Gastroesophageal sphincter (tissue), 4 donors: ENCODE measurements at regions not wholly inside any gene's neighbourhood (a gene's known extent, or its start where the extent isn't known, plus 50 kb on each side); places are given as distances from the start of the nearest gene placed in this dataset.

Source experiments
- ATAC-seq: fragments of 150-250 bp; one replicate; pipeline ENCODE4 v1.9.1; 2016; ENCODE audit warnings: mild to moderate bottlenecking, moderate library complexity
- H3K27ac ChIP-seq, 4 donors: fragments of 200-600 bp; sonication (generic) in 3 of 4; 1 replicate in 3 of 4; 2 replicates in 1 of 4; pipeline ENCODE4 v1.5.1; 2016 to 2019
- H3K27me3 ChIP-seq: fragments of 200-600 bp; sonication (generic); one replicate; pipeline ENCODE4 v1.5.1; 2019
- H3K36me3 ChIP-seq, 2 donors: fragments of 200-600 bp; sonication (generic); one replicate each; pipeline ENCODE4 v1.5.1; 2019; ENCODE audit warnings: control low read depth in 1 of 2
- H3K4me1 ChIP-seq, 3 donors: fragments of 200-600 bp; sonication (generic); 1 replicate in 2 of 3; 2 replicates in 1 of 3; pipeline ENCODE4 v1.5.1; 2016 to 2019; ENCODE audit warnings: control low read depth in 2 of 3
- H3K4me3 ChIP-seq, 2 donors: fragments of 200-600 bp; sonication (generic); one replicate each; pipeline ENCODE4 v1.5.1; 2019; ENCODE audit warnings: mild to moderate bottlenecking in 1 of 2, moderate library complexity in 1 of 2
- H3K9me3 ChIP-seq, 3 donors: fragments of 200-600 bp; sonication (generic); one replicate each; pipeline ENCODE4 v1.5.1; 2017 to 2019; ENCODE audit warnings: control low read depth in 2 of 3
- EP300 ChIP-seq: sonication (generic); formaldehyde crosslinking; IDR thresholded peaks from one replicate; pipeline ENCODE4 v1.6.1; 2017; ENCODE audit warnings: antibody characterized with exemption, mild to moderate bottlenecking
- POLR2A ChIP-seq, 2 donors: fragments of 450-650 bp; IDR thresholded peaks; one replicate each; pipeline ENCODE4 v1.6.1; 2017; ENCODE audit warnings: antibody characterized with exemption in 2 of 2, mild to moderate bottlenecking in 2 of 2, moderate library complexity in 1 of 2
- POLR2AphosphoS5 ChIP-seq: sonication (generic); formaldehyde crosslinking; IDR thresholded peaks from one replicate; pipeline ENCODE4 v1.6.1; 2017; ENCODE audit warnings: antibody characterized with exemption
- WGBS, 2 donors: methylation state at CpG; one replicate each; pipeline ENCODE4 v1.1.5; 2018; ENCODE audit warnings: low coverage in 1 of 2; 5-methylcytosine and 5-hydroxymethylcytosine counted together
- TF ChIP-seq, protein P1 (sequence below), 4 experiments: fragments of 200-600 bp in 2 of 4; fragments of 450-650 bp in 2 of 4; sonication (generic) in 1 of 4; IDR thresholded peaks; one replicate each; pipeline ENCODE4 v1.5.1; 2017 to 2019; ENCODE audit warnings: antibody characterized with exemption in 4 of 4, mild to moderate bottlenecking in 2 of 4, moderate library complexity in 2 of 4

DNA sequence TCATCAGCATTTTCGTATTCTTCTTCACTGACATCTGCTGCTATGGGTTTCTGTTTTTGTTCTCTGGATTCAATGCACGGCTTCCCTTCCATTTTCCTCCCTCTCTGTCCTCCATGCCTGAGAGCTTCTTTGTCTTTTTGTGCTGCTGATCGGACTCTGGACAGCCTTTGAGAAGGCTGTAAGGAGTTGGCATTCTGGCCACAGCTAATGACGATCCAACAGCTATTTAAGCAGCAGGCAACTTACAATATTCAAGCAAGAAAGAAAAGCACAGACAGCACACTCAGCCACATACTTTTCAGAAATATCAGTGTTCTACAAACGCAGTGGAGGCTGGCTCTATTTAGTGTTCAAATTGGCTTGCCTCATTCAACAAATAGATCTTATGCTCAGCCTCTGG is 60.9 kb upstream of the ZC3H12C start:
- Histone ChIP-seq H3K27me3 (no peaks in the 10 kb centered on the region), H3K9me3 (no peaks in the 10 kb centered on the region), H3K27ac (no peak overlapping the region), H3K36me3 (no peaks in the 10 kb centered on the region), H3K4me3 (no peak overlapping the region), H3K4me1 (no peaks in the 10 kb centered on the region)
- no peak for ATAC-seq
- no peak for TF ChIP-seq POLR2AphosphoS5
- no peak for TF ChIP-seq EP300
- TF ChIP-seq, protein P1, sequence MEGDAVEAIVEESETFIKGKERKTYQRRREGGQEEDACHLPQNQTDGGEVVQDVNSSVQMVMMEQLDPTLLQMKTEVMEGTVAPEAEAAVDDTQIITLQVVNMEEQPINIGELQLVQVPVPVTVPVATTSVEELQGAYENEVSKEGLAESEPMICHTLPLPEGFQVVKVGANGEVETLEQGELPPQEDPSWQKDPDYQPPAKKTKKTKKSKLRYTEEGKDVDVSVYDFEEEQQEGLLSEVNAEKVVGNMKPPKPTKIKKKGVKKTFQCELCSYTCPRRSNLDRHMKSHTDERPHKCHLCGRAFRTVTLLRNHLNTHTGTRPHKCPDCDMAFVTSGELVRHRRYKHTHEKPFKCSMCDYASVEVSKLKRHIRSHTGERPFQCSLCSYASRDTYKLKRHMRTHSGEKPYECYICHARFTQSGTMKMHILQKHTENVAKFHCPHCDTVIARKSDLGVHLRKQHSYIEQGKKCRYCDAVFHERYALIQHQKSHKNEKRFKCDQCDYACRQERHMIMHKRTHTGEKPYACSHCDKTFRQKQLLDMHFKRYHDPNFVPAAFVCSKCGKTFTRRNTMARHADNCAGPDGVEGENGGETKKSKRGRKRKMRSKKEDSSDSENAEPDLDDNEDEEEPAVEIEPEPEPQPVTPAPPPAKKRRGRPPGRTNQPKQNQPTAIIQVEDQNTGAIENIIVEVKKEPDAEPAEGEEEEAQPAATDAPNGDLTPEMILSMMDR (IDR thresholded peaks at IDR 0.05): no peak
- no peak for TF ChIP-seq POLR2A (IDR thresholded peaks at IDR 0.05)
- whole genome bisulfite sequencing, 2 donors: 55 to 69% methylated on average over 2 to 5 of the region's 5 CpGs

DNA sequence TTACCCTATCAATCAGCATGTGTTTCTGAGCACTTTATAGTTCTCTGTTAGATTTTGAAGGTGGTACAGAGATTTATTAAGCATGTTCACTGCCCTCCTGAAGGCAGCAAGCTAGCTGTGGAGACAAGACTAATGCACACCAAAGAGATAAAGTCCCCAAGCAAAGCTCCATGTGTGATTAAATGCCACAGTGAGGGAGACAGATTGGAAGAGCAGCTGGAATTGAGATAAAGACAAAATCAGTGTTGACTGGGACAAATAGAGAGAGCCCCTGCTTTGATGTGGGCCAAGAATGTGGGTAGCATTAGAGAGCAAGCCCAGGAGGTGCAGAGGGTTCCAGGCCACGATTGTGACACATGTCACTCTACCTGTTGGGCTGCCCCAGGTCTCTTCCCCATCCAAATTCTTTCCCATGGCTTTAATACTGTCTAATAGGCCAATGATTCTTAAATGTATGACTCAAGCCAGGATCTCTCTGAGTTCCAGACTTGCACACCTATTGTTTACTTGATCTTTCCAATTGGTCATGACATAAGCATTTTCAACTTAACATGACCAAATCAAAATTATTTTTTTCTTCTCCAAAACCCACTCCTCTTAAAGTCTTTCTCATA is 60.1 kb upstream of the ZC3H12C start:
- TF ChIP-seq, protein P1 (IDR thresholded peaks at IDR 0.05): no peak
- TF ChIP-seq EP300 (no peak), POLR2A (IDR thresholded peaks at IDR 0.05) (no peak), POLR2AphosphoS5 (no peak)
- Histone ChIP-seq H3K27me3 (no peaks in the 10 kb centered on the region), H3K4me1 (no peaks in the 10 kb centered on the region), H3K27ac (no peak overlapping the region), H3K36me3 (no peaks in the 10 kb centered on the region), H3K4me3 (no peak overlapping the region), H3K9me3 (no peaks in the 10 kb centered on the region)
- ATAC-seq: no peak
- WGBS, 2 donors: 0% methylated on average over 1 of the region's 1 CpG; no CpG with 5 or more reads in 1 of the 2 donors

DNA sequence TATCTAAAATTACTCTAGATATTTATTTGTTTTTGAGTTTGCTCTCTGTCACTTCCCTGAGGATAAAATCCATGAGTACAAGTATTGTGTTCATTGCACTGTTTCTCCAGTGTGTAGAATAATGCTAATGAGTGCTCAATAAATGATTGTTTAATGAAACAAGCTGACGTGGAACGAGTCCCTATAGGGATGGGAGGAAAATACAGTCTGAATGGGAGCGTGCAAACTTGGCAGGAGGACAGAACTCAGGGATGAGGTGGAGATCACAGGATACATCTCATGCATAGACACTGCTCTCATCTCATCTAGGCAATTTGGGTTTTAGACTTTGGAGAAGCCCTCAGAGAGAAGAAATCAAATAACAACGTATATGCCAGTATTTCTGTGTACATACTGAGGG is 58.4 kb upstream of the ZC3H12C start:
- ATAC-seq: no peak
- Histone ChIP-seq H3K27ac (no peak overlapping the region), H3K27me3 (no peaks in the 10 kb centered on the region), H3K9me3 (no peaks in the 10 kb centered on the region), H3K4me3 (no peak overlapping the region), H3K36me3 (no peaks in the 10 kb centered on the region), H3K4me1 (no peaks in the 10 kb centered on the region)
- TF ChIP-seq EP300: no peak
- TF ChIP-seq, protein P1 (IDR thresholded peaks at IDR 0.05): no peak
- TF ChIP-seq POLR2AphosphoS5: no peak
- TF ChIP-seq POLR2A (IDR thresholded peaks at IDR 0.05): no peak
- 45 to 48% methylated on average over 4 of the region's 4 CpGs for WGBS, 2 donors

DNA sequence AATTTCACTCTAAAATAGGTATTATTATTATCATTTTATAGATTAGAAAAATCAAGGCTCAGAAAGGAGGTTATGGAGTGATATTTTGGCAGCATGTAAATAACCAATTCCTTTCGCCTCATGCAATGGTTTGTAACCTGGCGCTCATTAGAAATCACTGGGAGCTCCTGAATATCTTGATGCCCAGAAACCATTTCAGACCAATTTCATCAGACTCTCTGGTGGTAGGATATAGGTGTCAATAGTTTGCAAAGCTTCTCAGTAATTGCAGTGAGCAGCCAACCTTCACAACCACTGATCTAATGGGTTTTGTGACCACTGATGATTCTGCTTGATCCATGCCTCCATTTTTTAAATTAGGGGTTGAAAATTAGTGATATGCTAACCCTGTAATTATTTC is 57.8 kb upstream of the ZC3H12C start:
- 50 to 65% methylated on average over 2 of the region's 2 CpGs for WGBS, 2 donors
- H3K9me3 ChIP-seq: no peaks in the 10 kb centered on the region
- ATAC-seq: no peak
- H3K36me3 ChIP-seq: no peaks in the 10 kb centered on the region
- H3K4me3 ChIP-seq: no peak overlapping the region
- no peak for TF ChIP-seq POLR2A (IDR thresholded peaks at IDR 0.05)
- TF ChIP-seq EP300: no peak
- no peak for TF ChIP-seq POLR2AphosphoS5
- TF ChIP-seq, protein P1 (IDR thresholded peaks at IDR 0.05): no peak
- H3K4me1 ChIP-seq: no peaks in the 10 kb centered on the region
- H3K27me3 ChIP-seq: no peaks in the 10 kb centered on the region
- no peak overlapping the region for H3K27ac ChIP-seq

DNA sequence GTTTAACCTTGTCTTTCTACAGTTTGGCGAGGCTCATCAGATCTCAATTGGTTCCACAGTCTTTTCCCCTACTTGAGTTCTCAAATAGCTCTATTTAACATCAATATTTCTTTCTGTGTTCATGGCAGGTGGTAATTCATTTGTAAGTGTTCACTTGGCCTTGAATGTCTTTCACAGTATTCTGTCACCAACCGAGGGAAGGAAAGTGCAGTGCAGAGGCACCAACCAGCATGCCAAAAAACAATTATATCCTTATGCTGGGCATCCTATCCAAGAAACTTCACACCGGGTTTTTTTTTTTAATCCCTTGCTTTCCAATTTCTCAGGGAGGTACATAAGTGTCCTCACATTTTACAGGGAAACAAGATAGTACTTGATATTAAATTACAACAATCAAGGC is 55.0 kb upstream of the ZC3H12C start:
- Histone ChIP-seq H3K4me1 (no peaks in the 10 kb centered on the region), H3K27ac (no peak overlapping the region), H3K4me3 (no peak overlapping the region), H3K9me3 (no peaks in the 10 kb centered on the region), H3K27me3 (no peaks in the 10 kb centered on the region), H3K36me3 (no peaks in the 10 kb centered on the region)
- ATAC-seq: no peak
- TF ChIP-seq POLR2A (IDR thresholded peaks at IDR 0.05): no peak
- TF ChIP-seq EP300: no peak
- TF ChIP-seq, protein P1 (IDR thresholded peaks at IDR 0.05): no peak
- TF ChIP-seq POLR2AphosphoS5: no peak
- 75 to 76% methylated on average over 3 of the region's 3 CpGs for WGBS, 2 donors
